A204.1 (cell line): ENCODE measurements at regions not wholly inside any gene's neighbourhood (a gene's known extent, or its start where the extent isn't known, plus 50 kb on each side); places are given as distances from the start of the nearest gene placed in this dataset.
"Not testable (repeated sequence)": the region's sequence is repeated elsewhere in the genome, so short reads cannot be mapped to it uniquely, and the experiment has no call there.

Source experiments
- FAIRE-seq: peaks from 2 replicates; lab custom pipeline; 2012; peaks lifted over from hg19 to GRCh38; lab: Jason Lieb, UNC

GRCh38 chr3:176051766-176052165 lies 1145.5 kb downstream of the TBL1XR1 start:
- no peak for FAIRE-seq

DNA sequence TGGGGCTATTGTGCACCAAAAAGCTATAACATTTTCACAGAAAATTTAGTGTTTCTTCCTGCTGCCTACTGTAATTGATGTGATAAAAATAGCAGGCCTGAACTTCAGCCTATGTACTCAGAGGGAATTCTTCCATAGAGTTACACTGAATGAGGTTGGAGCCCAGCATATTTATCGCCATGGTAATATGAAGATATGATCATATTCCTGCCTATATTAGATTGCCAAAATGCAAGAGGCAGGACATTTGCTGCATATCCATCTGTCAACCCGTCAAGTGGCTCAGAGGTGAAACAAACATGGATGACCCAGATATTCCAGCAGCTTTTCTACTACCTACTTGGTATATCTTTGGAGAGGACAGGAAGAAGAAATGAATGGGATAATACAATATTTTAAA lies 1150.6 kb downstream of the TBL1XR1 start:
- FAIRE-seq: no peak

DNA sequence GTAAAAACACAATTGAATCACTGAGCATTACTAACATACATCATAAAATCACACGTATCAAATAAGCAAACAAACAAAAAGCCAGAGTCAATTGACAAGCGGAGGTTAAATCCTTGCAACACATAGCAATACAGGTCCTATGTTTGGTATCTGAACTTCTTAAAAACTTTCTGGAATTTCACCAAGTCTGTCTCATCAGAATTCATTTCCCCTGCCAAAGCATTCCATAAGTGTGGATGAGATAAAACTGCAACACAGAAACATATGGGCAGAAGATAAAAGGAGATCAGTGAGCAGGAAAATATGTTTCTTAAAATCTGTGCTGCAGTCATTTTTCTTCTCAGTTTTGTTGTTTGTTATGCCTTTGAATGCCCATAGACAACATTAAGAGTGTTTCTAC lies 1155.5 kb downstream of the TBL1XR1 start:
- FAIRE-seq: no peak

DNA sequence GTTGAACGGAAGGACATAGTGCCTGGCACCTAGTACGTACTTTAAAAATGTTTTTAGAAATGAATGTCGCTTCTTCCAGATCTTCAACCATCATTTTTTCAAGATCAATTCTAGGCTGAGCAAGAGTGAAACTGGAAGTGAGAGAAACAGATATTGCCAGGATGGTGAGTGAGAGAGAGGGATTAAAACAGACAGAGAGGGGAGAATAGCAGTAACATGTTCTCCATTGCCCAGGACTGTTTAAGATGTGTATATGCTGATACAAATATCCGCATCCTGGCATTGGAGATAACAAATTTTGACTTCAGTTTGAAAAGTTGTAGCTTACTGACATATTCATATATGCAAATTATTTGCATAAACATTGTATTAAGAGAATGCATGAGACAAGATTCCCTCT lies 1156.1 kb downstream of the TBL1XR1 start:
- FAIRE-seq: no peak

- no peak for FAIRE-seq
These were observed 1159.6 kb downstream of the TBL1XR1 start for GRCh38 chr3:176037636-176038035.

DNA sequence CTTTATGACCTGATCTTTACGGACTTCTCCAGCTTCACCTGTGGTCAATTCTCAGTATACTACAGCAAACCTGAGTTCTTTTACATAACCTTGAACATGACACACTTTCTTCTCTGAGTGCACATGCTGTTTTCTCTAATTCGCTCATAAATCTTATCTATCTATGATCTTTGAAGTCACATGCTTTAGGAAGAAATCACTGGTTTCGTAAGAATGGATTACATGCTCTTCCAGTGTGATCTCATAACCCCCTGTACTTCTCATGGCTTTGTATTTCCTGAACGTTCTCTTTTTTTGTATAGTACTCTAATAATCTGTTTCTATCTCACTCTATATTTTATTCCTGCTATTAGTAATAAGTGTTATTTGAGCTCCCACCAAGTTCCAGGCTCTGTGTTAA lies 1165.2 kb downstream of the TBL1XR1 start:
- no peak for FAIRE-seq

GRCh38 chr3:176016203-176016602 lies 1157.1 kb downstream of the NAALADL2 start:
- not testable (repeated sequence) for FAIRE-seq

DNA sequence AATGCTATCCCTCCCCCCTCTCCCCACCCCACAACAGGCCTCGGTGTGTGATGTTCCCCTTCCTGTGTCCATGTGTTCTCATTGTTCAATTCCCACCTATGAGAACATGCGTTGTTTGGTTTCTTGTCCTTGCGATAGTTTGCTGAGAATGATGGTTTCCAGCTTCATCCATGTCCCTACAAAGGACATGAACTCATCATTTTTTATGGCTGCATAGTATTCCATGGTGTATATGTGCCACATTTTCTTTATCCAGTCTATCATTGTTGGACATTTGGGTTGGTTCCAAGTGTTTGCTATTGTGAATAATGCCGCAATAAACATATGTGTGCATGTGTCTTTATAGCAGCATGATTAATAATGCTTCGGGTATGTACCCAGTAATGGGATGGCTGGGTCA lies 1156.1 kb downstream of the NAALADL2 start:
- not testable (repeated sequence) for FAIRE-seq

DNA sequence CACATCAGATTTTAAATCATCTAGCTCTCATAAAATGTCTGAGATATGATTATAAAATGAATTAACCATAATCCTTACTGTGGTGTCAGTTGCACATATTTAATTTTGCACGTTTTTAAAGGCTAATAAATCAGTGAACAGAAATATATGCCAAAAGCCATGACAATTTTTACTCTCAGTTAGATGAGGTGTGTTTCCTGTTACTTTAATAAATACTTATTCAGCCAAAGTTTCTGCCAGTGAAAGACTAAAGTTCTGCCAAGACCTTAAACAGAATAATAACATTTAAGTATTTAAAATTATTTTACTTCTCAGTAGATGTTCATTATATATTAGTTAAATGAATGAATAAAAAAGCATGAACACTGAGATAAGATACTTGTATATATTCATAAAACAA lies 1150.1 kb downstream of the NAALADL2 start:
- FAIRE-seq: peak; percentile 35

GRCh38 chr3:176005564-176005963 lies 1146.4 kb downstream of the NAALADL2 start:
- FAIRE-seq: no peak

DNA sequence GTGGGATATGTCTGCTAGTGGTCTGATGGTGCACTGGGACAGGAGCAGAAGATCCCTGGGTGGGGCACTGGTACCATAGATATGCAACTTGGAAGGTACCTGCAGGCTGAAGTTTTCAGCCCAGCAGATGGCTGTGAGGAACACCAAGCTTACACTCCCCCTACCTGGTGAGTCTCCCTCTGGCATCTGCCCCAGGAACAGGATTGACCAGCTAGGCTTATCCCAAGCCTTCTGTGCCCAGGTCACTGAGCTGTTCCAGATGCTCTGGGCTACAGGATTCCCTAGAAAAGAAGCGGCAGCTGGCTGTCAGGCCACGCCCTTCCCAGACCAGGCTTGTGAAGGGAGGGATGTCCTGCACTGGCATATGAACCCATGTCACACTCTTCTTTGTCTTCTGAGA lies 1130.0 kb downstream of the NAALADL2 start:
- FAIRE-seq: no peak

GRCh38 chr3:175988401-175988800 lies 1129.3 kb downstream of the NAALADL2 start:
- no peak for FAIRE-seq

- no peak for FAIRE-seq
These were observed 1126.6 kb downstream of the NAALADL2 start for GRCh38 chr3:175985781-175986180.

- FAIRE-seq: no peak
These were observed 1124.2 kb downstream of the NAALADL2 start for GRCh38 chr3:175983379-175983778.

GRCh38 chr3:175980486-175981090 lies 1121.5 kb downstream of the NAALADL2 start:
- FAIRE-seq: no peak

DNA sequence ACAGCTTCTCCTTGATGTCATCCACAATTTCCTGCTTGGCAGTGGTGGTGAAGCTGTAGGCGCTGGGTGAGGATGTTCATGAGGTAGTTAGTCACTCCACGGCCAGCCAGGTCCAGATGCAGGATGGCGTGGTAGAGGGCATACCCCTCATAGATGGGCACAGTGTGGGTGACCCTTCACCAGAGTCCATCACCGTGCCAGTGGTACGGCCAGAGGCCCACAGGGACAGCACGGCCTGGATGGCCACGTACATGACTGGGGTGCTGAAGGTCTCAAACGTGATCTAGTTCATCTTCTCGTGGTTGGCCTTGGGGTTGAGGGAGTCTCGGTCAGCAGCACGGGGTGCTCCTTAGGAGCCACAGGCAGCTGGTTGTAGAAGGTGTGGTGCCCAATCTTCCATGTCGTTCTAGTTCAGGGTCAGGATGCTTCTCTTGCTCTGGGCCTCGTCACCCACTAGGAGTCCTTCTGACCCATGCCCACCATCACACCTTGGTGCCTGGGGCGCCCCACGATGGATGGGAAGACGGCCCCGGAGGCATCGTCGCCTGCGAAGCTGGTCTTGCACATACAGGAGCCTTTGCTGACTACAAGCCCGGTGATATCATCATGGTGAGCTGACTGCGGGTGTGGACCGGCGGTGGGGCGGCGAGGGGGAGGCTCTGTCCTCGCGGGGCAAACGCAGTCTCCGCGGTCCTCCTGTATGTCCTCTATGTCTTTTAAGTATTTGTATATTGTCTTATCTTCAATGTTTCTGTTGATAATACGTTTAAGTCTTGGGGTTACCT lies 1119.0 kb downstream of the NAALADL2 start:
- FAIRE-seq: no peak

DNA sequence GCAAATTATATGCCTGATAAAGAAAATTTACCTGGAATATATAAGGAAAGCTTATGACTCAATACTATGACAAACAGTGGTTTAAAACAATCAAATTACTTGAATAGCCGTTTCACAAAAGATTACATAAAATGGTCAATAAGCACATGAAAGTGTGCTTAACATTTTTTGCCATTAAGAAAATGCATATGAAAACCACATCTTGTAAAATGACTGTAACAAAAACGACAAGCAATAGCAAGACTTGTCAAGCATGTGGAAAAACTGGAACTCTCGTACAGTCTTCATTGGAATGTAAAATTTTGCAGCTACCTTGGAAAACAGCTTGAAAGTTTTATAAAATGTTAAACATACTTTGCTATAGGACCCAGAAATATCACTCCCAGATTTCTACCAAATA lies 1110.3 kb downstream of the NAALADL2 start:
- no peak for FAIRE-seq

- no peak for FAIRE-seq
These were observed 1105.9 kb downstream of the NAALADL2 start for GRCh38 chr3:175965036-175965435.

DNA sequence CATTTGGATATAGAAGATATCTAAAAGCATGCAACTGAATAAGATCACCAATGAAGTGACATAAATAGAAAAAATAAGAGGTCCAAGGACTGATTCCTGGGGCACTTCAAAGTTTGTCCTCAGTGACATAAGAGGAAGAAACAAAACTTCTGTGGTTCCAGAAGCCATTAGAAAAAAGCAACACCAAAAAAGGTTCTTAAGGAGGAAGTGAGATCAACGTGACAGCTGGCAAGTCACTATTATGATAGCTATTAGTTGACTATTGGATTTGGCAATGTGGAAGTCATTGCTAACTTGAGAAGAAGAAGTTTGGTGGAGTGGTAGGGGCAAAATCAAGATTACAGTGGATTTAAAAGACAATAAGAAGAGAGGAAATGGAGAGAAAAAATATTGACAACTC lies 1098.3 kb downstream of the NAALADL2 start:
- FAIRE-seq: no peak

DNA sequence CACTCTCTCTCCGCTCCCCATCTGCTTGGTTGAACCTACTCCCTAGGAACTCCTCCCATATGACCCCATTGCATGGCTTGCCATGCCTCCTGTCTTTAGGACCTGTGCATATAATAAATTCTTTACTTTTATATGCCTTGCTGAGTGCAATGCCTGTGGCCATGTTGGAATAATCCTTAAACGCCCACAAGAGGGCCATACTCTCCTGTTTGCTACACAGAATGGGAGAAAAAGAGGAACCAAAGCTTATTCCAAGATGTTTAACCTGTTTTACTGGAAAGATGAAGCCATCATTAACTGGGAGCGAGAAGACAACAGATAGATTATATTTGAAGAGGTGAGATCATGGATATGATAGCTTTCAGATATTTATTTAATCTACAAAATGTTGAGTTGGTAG lies 1097.8 kb downstream of the NAALADL2 start:
- no peak for FAIRE-seq

- FAIRE-seq: no peak
These were observed 1092.0 kb downstream of the NAALADL2 start for GRCh38 chr3:175951047-175951694.

DNA sequence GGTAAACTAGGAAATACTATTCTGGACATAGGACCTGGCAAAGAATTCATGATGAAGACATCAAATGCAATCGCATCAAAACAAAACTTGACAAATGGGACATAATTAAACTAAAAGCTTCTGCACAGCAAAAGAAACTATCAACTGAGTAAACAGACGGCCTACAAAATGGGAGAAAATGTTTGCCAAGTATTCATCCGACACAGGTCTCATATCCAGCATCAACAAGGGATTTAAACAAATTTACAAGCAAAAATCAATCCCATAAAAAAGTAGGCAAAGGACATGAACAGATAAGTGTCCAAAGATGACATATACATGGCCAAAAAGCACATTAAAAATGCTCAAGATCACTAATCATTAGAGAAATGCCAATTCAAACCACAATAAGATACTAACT lies 1088.9 kb downstream of the NAALADL2 start:
- no peak for FAIRE-seq

DNA sequence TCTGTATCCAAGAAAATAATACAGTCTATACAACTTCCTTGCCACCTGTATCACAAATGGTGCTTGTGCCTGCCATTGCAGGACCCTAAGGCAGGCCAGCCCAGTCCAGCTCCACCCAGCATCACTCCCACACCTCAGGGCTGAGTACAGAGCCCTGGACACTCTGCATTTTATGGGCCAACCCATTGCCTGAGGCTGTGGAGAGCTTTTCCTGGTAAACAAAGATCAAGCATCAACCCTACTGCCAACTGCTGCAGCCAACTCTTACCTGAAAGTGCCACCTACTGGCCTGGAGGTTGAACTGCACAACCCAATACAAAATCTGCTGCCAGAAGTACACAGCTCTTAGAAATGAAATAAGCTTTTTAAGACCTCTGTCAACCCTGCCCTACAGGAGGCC lies 1082.2 kb downstream of the NAALADL2 start:
- no peak for FAIRE-seq

- no peak for FAIRE-seq
These were observed 1081.7 kb downstream of the NAALADL2 start for GRCh38 chr3:175940881-175941280.
